ENCODE measurements at regions not wholly inside any gene's neighbourhood (a gene's known extent, or its start where the extent isn't known, plus 50 kb on each side); places are given as distances from the start of the nearest gene placed in this dataset.

DNA sequence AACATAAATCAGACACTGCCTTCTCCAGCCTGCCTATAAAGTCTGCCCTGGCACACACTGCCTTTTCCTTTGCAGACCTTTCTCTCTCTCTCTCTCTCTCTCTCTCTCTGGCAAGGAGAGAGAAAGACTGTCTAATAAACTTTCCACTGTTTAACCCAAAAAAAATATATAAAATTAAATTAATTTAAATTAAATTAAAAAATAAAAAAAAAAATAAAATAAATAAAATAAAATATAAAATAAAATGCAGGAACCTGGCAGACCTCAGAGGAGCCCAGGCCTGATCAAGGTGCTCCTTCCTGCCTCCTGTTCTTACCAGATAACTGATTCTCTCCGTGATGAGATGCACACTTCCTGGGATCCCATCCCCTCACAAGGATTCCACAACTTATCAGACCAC is 103.9 kb upstream of the VASH1 start:
- CTCF ChIA-PET: no interaction called here
- intact Hi-C loops (cut with micrococcal nuclease): no loop called here
- no TSS peak for BruUV-seq (replicated peaks)

DNA sequence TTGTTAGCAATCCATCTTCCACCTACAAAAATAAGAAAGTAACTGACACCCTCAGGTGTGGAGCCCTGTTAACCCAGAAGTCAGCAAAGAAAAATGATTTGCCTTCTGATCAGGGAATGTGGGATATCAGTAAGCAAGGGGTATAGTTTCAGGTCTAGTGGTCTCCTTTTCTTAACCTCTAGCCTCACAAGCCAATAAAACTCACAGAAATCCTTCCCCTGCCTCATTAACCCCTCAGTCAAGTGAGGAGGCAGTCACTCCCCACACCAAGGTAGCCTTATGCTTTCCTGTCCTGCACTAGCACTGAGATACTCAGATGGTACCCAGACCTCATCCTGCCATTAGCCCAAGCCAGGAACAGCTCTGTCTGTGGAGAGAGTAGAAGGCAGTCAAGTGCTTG is 103.4 kb upstream of the VASH1 start:
- ATAC-seq (no peak), DNase-seq (ENCODE audit: low read depth, low spot score) (no peak)
- Histone ChIP-seq H3K4me1 (ENCODE audit: control insufficient read depth in 1 of 2, insufficient read depth in 2 of 2, low read length in 2 of 2) (no peaks in the 10 kb centered on the region), H3K9me3 (ENCODE audit: control insufficient read depth in 1 of 2, insufficient read depth in 1 of 2, low read depth in 1 of 2, low read length in 2 of 2) (peaks cover 0 to 8% of the 10 kb centered on the region in 2 experiments; a peak in 1 of 4 replicates), H4K20me1 (ENCODE audit: insufficient read depth) (no peaks in the 10 kb centered on the region), H3K79me2 (ENCODE audit: insufficient read depth, low read length) (no peaks in the 10 kb centered on the region), H3K27ac (ENCODE audit: low read depth, low read length) (no peak overlapping the region), H3K9me2 (ENCODE audit: insufficient read depth) (no peaks in the 10 kb centered on the region), H2AFZ (ENCODE audit: low read depth, low read length, poor library complexity, severe bottlenecking) (no peak overlapping the region), H3K4me3 (replicated peaks in 1 of 2; ENCODE audit: low read depth in 1 of 2, low read length in 2 of 2) (no peak overlapping the region), H3K36me3 (ENCODE audit: control insufficient read depth in 1 of 2, insufficient read depth in 2 of 2, low read length in 2 of 2) (no peaks in the 10 kb centered on the region), H3K9ac (ENCODE audit: low read length) (no peak overlapping the region), H3K27me3 (ENCODE audit: insufficient read depth, low read length) (peaks cover 7% of the 10 kb centered on the region; the same call in 1 of the 2 replicates), H3K4me2 (ENCODE audit: low read length) (no peak overlapping the region)
- no peak for TF ChIP-seq EGR1 (IDR thresholded peaks at IDR 0.05; ENCODE audit: low read depth)
- TF ChIP-seq MAX (IDR thresholded peaks at IDR 0.05): no peak
- no peak for TF ChIP-seq JUND (IDR thresholded peaks at IDR 0.05)
- no peak for TF ChIP-seq YY1 (IDR thresholded peaks at IDR 0.05; ENCODE audit: extremely low read depth, insufficient replicate concordance, low read depth, low read length)
- TF ChIP-seq SP1 (IDR thresholded peaks at IDR 0.05; ENCODE audit: low read depth): no peak
- no peak for TF ChIP-seq CBX3 (IDR thresholded peaks at IDR 0.05; ENCODE audit: low read depth)
- TF ChIP-seq EZH2phosphoT487 (IDR thresholded peaks at IDR 0.05; ENCODE audit: borderline replicate concordance): no peak
- TF ChIP-seq ELF1 (IDR thresholded peaks at IDR 0.05; ENCODE audit: borderline replicate concordance, low read depth): no peak
- no peak for TF ChIP-seq ATF3 (IDR thresholded peaks at IDR 0.05)
- TF ChIP-seq CTCF (IDR thresholded peaks at IDR 0.05 in 2 of 3, conservative IDR thresholded peaks at IDR 0.05 in 1 of 3; ENCODE audit: borderline replicate concordance in 1 of 3, insufficient read depth in 1 of 3, low read depth in 2 of 3, low read length in 2 of 3): no peak
- no peak for TF ChIP-seq FOSL1 (IDR thresholded peaks at IDR 0.05; ENCODE audit: low read depth)
- no TSS peak for BruUV-seq (replicated peaks)
- intact Hi-C loops (cut with micrococcal nuclease): no loop called here
- RAD21 ChIA-PET (ENCODE audit: low non-redundant PET in 1 of 2, low total read pairs in 2 of 2, uncharacterized antibody in 2 of 2, unreplicated experiment in 2 of 2): no interaction called here
- CTCF ChIA-PET: no interaction called here
- POLR2A ChIA-PET: no interaction called here

More for the DNA sequence above, 103.9 kb upstream of the VASH1 start:
- H3K79me2 ChIP-seq (ENCODE audit: insufficient read depth, low read length): no peaks in the 10 kb centered on the region
- H4K20me1 ChIP-seq (ENCODE audit: insufficient read depth): no peaks in the 10 kb centered on the region
- no peaks in the 10 kb centered on the region for H3K36me3 ChIP-seq (ENCODE audit: control insufficient read depth in 1 of 2, insufficient read depth in 2 of 2, low read length in 2 of 2)
- POLR2A ChIA-PET: no interaction called here
- H3K9ac ChIP-seq (ENCODE audit: low read length): no peak overlapping the region
- H3K9me3 ChIP-seq (ENCODE audit: control insufficient read depth in 1 of 2, insufficient read depth in 1 of 2, low read depth in 1 of 2, low read length in 2 of 2): peaks cover 0 to 8% of the 10 kb centered on the region in 2 experiments; a peak in 1 of 4 replicates
- H3K4me1 ChIP-seq (ENCODE audit: control insufficient read depth in 1 of 2, insufficient read depth in 2 of 2, low read length in 2 of 2): no peaks in the 10 kb centered on the region
- no peak overlapping the region for H2AFZ ChIP-seq (ENCODE audit: low read depth, low read length, poor library complexity, severe bottlenecking)
- ATAC-seq (no peak), DNase-seq (ENCODE audit: low read depth, low spot score) (no peak)
- peaks cover 7% of the 10 kb centered on the region; the same call in 1 of the 2 replicates for H3K27me3 ChIP-seq (ENCODE audit: insufficient read depth, low read length)
- H3K27ac ChIP-seq (ENCODE audit: low read depth, low read length): no peak overlapping the region
- TF ChIP-seq ZNF274 (IDR thresholded peaks at IDR 0.05; ENCODE audit: low read depth, low read length) (no peak), EZH2phosphoT487 (IDR thresholded peaks at IDR 0.05; ENCODE audit: borderline replicate concordance) (no peak), ZFX (IDR thresholded peaks at IDR 0.05) (no peak), CBX3 (IDR thresholded peaks at IDR 0.05; ENCODE audit: low read depth) (no peak)
- TF ChIP-seq, protein P1, sequence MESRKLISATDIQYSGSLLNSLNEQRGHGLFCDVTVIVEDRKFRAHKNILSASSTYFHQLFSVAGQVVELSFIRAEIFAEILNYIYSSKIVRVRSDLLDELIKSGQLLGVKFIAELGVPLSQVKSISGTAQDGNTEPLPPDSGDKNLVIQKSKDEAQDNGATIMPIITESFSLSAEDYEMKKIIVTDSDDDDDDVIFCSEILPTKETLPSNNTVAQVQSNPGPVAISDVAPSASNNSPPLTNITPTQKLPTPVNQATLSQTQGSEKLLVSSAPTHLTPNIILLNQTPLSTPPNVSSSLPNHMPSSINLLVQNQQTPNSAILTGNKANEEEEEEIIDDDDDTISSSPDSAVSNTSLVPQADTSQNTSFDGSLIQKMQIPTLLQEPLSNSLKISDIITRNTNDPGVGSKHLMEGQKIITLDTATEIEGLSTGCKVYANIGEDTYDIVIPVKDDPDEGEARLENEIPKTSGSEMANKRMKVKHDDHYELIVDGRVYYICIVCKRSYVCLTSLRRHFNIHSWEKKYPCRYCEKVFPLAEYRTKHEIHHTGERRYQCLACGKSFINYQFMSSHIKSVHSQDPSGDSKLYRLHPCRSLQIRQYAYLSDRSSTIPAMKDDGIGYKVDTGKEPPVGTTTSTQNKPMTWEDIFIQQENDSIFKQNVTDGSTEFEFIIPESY (IDR thresholded peaks at IDR 0.05; ENCODE audit: extremely low read depth, insufficient replicate concordance, low read length): no peak
- no peak overlapping the region for H3K4me3 ChIP-seq (replicated peaks in 1 of 2; ENCODE audit: low read depth in 1 of 2, low read length in 2 of 2)
- H3K4me2 ChIP-seq (ENCODE audit: low read length): no peak overlapping the region
- RAD21 ChIA-PET (ENCODE audit: low non-redundant PET in 1 of 2, low total read pairs in 2 of 2, uncharacterized antibody in 2 of 2, unreplicated experiment in 2 of 2): no interaction called here
- no peaks in the 10 kb centered on the region for H3K9me2 ChIP-seq (ENCODE audit: insufficient read depth)
